Left ventricle myocardium inferior (tissue), 1 donor: ENCODE measurements at regions not wholly inside any gene's neighbourhood (a gene's known extent, or its start where the extent isn't known, plus 50 kb on each side); places are given as distances from the start of the nearest gene placed in this dataset.
"Not testable (repeated sequence)": the region's sequence is repeated elsewhere in the genome, so short reads cannot be mapped to it uniquely, and the experiment has no call there.

Experiments used
- DNase-seq: peaks from one replicate; pipeline ENCODE4 v3.0.0-alpha.2; 2020
- H3K27ac ChIP-seq: fragments of 200-600 bp; replicated peaks from 2 replicates; pipeline ENCODE4 v1.8.0; 2021
- H3K27me3 ChIP-seq: fragments of 200-600 bp; 2 replicates; pipeline ENCODE4 v1.8.0; 2021; ENCODE audit warnings: low read depth
- H3K36me3 ChIP-seq: fragments of 200-600 bp; 2 replicates; pipeline ENCODE4 v1.8.0; 2021
- H3K4me1 ChIP-seq: fragments of 200-600 bp; 2 replicates; pipeline ENCODE4 v1.8.0; 2021
- H3K4me3 ChIP-seq: fragments of 200-600 bp; 2 replicates; pipeline ENCODE4 v1.8.0; 2021; ENCODE audit warnings: mild to moderate bottlenecking, moderate library complexity
- H3K9me3 ChIP-seq: fragments of 200-600 bp; replicated peaks from 2 replicates; pipeline ENCODE4 v1.8.0; 2021
- CTCF ChIP-seq: fragments of 200-600 bp; IDR thresholded peaks from 2 replicates; pipeline ENCODE4 v1.8.0; 2021; ENCODE audit warnings: antibody characterized with exemption, mild to moderate bottlenecking, borderline replicate concordance
- intact Hi-C: fragments of 100-400 bp; cut with micrococcal nuclease; formaldehyde crosslinking; loops from one replicate; pipeline ENCODE4 v1.11.0; 2022
- donor health status: DM: no; HTN: yes; CAD: no; lungs with severe emphysema.

GRCh38 chr3:80898211-80898610 lies 863.2 kb downstream of the GBE1 start:
- Histone ChIP-seq H3K27me3 (no peaks in the 10 kb centered on the region), H3K4me1 (no peaks in the 10 kb centered on the region), H3K4me3 (no peak overlapping the region), H3K36me3 (no peaks in the 10 kb centered on the region), H3K9me3 (peaks cover 3% of the 10 kb centered on the region), H3K27ac (no peak overlapping the region)
- TF ChIP-seq CTCF: no peak
- DNase-seq: no peak
- intact Hi-C loops: no loop called here

DNA sequence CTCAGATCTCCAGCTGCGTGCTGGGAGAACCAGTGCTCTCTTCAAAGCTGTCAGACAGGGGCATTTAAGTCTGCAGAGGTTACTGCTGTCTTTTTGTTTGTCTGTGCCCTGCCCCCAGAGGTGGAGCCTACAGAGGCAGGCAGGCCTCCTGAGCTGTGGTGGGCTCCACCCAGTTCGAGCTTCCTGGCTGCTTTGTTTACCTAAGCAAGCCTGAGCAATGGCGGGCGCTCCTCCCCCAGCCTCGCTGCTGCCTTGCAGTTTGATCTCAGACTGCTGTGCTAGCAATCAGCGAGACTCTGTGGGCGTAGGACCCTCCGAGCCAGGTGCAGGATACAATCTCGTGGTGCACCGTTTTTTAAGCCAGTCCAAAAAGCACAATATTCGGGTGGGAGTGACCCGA lies 864.4 kb downstream of the GBE1 start:
- H3K4me1 ChIP-seq, intact Hi-C loops, H3K4me3 ChIP-seq, H3K36me3 ChIP-seq, H3K27me3 ChIP-seq, H3K27ac ChIP-seq, DNase-seq, H3K9me3 ChIP-seq: not testable (repeated sequence)

- H3K4me1 ChIP-seq: no peaks in the 10 kb centered on the region
- H3K36me3 ChIP-seq: no peaks in the 10 kb centered on the region
- H3K9me3 ChIP-seq: peaks cover 24% of the 10 kb centered on the region
- H3K27me3 ChIP-seq: no peaks in the 10 kb centered on the region
- no peak for TF ChIP-seq CTCF
- intact Hi-C loops: no loop called here
- no peak for DNase-seq
- no peak overlapping the region for H3K27ac ChIP-seq
- no peak overlapping the region for H3K4me3 ChIP-seq
Observed at GRCh38 chr3:80890571-80890970, 870.9 kb downstream of the GBE1 start.

DNA sequence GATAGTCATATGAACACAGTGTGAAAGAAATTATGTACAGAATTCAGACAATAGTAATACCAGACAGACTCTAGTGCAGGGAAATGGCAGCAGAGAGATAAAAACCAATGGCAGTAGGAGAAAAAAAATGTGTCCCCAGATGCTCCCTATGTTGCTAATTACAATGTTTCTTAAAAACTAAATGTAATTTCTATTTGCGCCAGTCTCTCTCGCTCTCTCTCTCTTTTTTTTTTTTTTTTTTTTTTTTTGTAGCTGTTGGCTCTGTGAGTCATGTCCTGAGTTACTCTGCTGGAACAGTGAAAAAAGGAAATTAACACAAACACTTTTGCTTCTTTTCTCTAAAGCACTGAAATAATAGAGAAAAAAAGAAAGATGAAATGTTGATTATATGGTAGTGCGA lies 871.9 kb downstream of the GBE1 start:
- Histone ChIP-seq H3K27me3 (no peaks in the 10 kb centered on the region), H3K36me3 (no peaks in the 10 kb centered on the region), H3K9me3 (peaks cover 28% of the 10 kb centered on the region), H3K4me1 (no peaks in the 10 kb centered on the region), H3K4me3 (no peak overlapping the region), H3K27ac (no peak overlapping the region)
- no peak for DNase-seq
- intact Hi-C loops: no loop called here
- no peak for TF ChIP-seq CTCF

DNA sequence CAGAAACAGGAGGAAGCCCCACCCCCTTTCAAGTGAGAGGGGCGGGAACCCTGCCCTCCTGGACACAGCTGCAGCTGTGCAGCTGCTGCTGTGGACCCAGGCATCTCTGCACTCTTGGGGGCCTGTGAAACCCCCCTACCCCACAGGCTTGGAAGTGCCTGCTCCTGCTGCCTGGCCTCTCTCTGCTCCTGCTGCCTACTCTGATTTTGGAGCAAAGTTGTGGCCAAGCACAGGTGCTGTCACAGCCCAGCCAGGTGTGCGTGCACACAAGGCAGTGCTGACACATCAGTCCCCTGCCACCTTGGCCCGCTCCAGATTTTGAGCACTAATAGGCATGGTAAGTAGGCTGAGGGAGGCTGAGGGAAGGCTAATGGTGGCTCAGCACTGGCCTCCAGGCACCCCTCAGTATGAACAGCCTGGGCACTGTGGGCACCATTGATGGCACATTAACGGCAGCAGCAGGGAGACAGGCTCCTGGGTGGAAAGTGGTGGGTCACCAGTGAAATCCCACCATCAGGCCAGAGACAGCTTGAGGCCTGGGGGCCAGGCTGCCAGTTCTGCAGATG lies 890.9 kb downstream of the GBE1 start:
- no peaks in the 10 kb centered on the region for H3K4me1 ChIP-seq
- peaks cover 31% of the 10 kb centered on the region for H3K9me3 ChIP-seq
- H3K36me3 ChIP-seq: no peaks in the 10 kb centered on the region
- DNase-seq: no peak
- no peak overlapping the region for H3K27ac ChIP-seq
- intact Hi-C loops: no loop called here
- no peak for TF ChIP-seq CTCF
- H3K4me3 ChIP-seq: no peak overlapping the region
- no peaks in the 10 kb centered on the region for H3K27me3 ChIP-seq

DNA sequence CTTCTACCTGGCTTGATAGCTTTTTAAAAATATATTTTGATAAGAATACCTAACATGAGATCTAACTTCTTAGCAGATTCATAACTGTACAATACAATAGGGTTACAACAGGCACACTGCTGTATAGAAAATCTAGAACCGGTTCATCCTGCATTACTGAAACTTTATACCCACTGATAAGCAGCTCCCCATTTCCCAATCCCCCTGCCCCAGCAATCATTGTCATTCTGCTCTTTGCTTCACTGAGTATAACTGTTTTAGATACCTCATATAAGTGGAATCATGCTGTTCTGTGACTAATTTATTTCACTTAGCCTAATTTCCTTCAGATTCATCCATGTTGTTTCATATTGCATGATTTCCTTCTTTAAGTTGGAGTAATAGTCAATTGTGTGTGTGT lies 906.0 kb downstream of the GBE1 start:
- intact Hi-C loops: no loop called here
- no peak overlapping the region for H3K27ac ChIP-seq
- H3K4me1 ChIP-seq: no peaks in the 10 kb centered on the region
- H3K9me3 ChIP-seq: peaks cover 7% of the 10 kb centered on the region
- no peak for TF ChIP-seq CTCF
- no peak for DNase-seq
- H3K36me3 ChIP-seq: no peaks in the 10 kb centered on the region
- H3K4me3 ChIP-seq: no peak overlapping the region
- H3K27me3 ChIP-seq: no peaks in the 10 kb centered on the region
